ENCODE measurements at regions not wholly inside any gene's neighbourhood (a gene's known extent, or its start where the extent isn't known, plus 50 kb on each side); places are given as distances from the start of the nearest gene placed in this dataset.

- TF ChIP-seq CTCF (conservative IDR thresholded peaks at IDR 0.05 in 1 of 2, IDR thresholded peaks at IDR 0.05 in 1 of 2; ENCODE audit: extremely low read depth in 1 of 2, insufficient read depth in 1 of 2, low read depth in 1 of 2, low read length in 2 of 2) (no peak), EZH2 (IDR thresholded peaks at IDR 0.05; ENCODE audit: borderline replicate concordance, low read length) (no peak)
Measured at GRCh38 chr20:23206995-23207394, 120.9 kb upstream of the CD93 start.

Measured in mammary epithelial cell (primary cell).